ENCODE measurements at regions not wholly inside any gene's neighbourhood (a gene's known extent, or its start where the extent isn't known, plus 50 kb on each side); places are given as distances from the start of the nearest gene placed in this dataset.

- TF ChIP-seq POLR2A (IDR thresholded peaks at IDR 0.05), result no peak
- TF ChIP-seq CTCF (IDR thresholded peaks at IDR 0.05), result no peak
These were observed 198.2 kb downstream of the AACS start for GRCh38 chr12:125263385-125263784.
